ENCODE measurements at regions not wholly inside any gene's neighbourhood (a gene's known extent, or its start where the extent isn't known, plus 50 kb on each side); places are given as distances from the start of the nearest gene placed in this dataset.

DNA sequence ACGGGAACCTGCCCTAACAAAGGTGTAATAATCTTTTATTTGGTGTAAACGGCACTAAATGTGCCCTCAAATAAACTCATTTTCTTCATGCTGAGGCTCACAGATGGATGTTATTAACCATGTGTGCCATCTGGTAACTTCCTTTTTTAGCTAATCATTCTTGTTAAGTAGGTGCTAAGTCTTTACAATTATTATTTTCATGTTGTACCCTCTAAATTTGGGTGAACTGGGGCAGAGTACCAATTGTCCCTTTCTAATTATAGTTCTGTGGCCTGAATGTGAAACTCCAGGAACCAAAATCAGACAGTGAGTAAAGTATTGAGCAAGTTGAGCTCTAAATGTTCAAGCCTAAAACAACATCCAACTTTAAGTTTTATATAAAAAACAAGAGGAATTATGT lies 220.7 kb upstream of the CADM2 start:
- dilution Hi-C loops (cut with HindIII; ENCODE audit: low sequenced_read_pairs, unreplicated experiment): no loop called here
- intact Hi-C loops (cut with micrococcal nuclease): no loop called here
- Histone ChIP-seq H3K36me3 (ENCODE audit: control insufficient read depth, insufficient read depth, low read length) (no peaks in the 10 kb centered on the region), H3K4ac (ENCODE audit: low read depth, low read length) (no peak overlapping the region), H2AFZ (replicated peaks; ENCODE audit: low read length, poor library complexity) (no peak overlapping the region), H3K4me1 (ENCODE audit: control insufficient read depth, insufficient read depth, low read length) (no peaks in the 10 kb centered on the region), H4K5ac (ENCODE audit: low read depth, low read length) (no peak overlapping the region), H4K8ac (ENCODE audit: low read depth in 2 of 2, low read length in 2 of 2) (no peak overlapping the region), H3K4me3 (ENCODE audit: insufficient read depth, low read depth, low read length) (no peak overlapping the region), H3K56ac (ENCODE audit: extremely low read depth, insufficient read depth, low read length) (no peak overlapping the region), H3K18ac (ENCODE audit: low read depth, low read length) (no peak overlapping the region), H2BK15ac (ENCODE audit: low read depth, low read length) (no peak overlapping the region), H3K9me1 (ENCODE audit: insufficient read depth, low read length) (no peaks in the 10 kb centered on the region), H3K9ac (ENCODE audit: low read depth, low read length) (no peak overlapping the region), H2AK5ac (ENCODE audit: low read depth, low read length) (no peak overlapping the region), H2AK9ac (replicated peaks; ENCODE audit: low read depth, low read length, poor library complexity) (no peak overlapping the region), H4K20me1 (ENCODE audit: insufficient read depth, low read length) (no peaks in the 10 kb centered on the region), H3K14ac (replicated peaks; ENCODE audit: low read depth, low read length) (no peak overlapping the region), H4K91ac (ENCODE audit: insufficient read depth, low read depth, low read length) (no peak overlapping the region), H3K23ac (ENCODE audit: low read depth, low read length) (no peak overlapping the region), H3K4me2 (ENCODE audit: low read depth, low read length) (no peak overlapping the region), H3K27me3 (ENCODE audit: control insufficient read depth, insufficient read depth, low read length) (no peaks in the 10 kb centered on the region), H3K9me3 (ENCODE audit: control insufficient read depth, insufficient read depth, low read length) (no peaks in the 10 kb centered on the region), H3K27ac (ENCODE audit: insufficient read depth, low read length) (no peak overlapping the region), H2BK120ac (ENCODE audit: low read depth, low read length) (no peak overlapping the region), H2BK20ac (ENCODE audit: low read depth, low read length) (no peak overlapping the region), H2BK5ac (ENCODE audit: low read depth, low read length, poor library complexity, severe bottlenecking) (no peak overlapping the region), H3K79me1 (ENCODE audit: low read depth in 1 of 2, low read length in 2 of 2) (no peaks in the 10 kb centered on the region)
- ChIA-PET CTCF (no interaction called here), POLR2A (ENCODE audit: unreplicated experiment) (no interaction called here)
- DNase-seq (no peak), ATAC-seq (ENCODE audit: low read depth) (no peak)
- in situ Hi-C loops (cut with MboI; ENCODE audit: low sequenced_read_pairs): no loop called here
- no TSS peak for BruUV-seq (replicated peaks)
- TF ChIP-seq SMC3 (IDR thresholded peaks at IDR 0.05; ENCODE audit: low read depth, low read length) (no peak), NFE2L2 (IDR thresholded peaks at IDR 0.05; ENCODE audit: low read depth, low read length) (no peak), FOS (IDR thresholded peaks at IDR 0.05; ENCODE audit: low read depth, low read length) (no peak), CEBPB (IDR thresholded peaks at IDR 0.05; ENCODE audit: low read depth, low read length) (no peak), MAFK (IDR thresholded peaks at IDR 0.05; ENCODE audit: low read depth, low read length) (no peak), CHD1 (IDR thresholded peaks at IDR 0.05; ENCODE audit: low read depth, low read length) (no peak)
- no CpG with 5 or more reads among the region's 2 CpGs for WGBS, 2 experiments (ENCODE audit: extremely low coverage in 2 of 2, insufficient read length in 1 of 2)

Measured in IMR-90 (cell line).